SK-N-SH treated with all-trans-retinoic acid at 6 μM for 48 hours (cell line): ENCODE measurements at regions not wholly inside any gene's neighbourhood (a gene's known extent, or its start where the extent isn't known, plus 50 kb on each side); places are given as distances from the start of the nearest gene placed in this dataset.

Experiments
- BACH2 ChIP-seq: fragments of 250-450 bp; sonication (Bioruptor Pico); IDR thresholded peaks from 2 replicates; pipeline ENCODE4 v1.9.0; 2021; ENCODE audit warnings: mild to moderate bottlenecking, borderline replicate concordance
- SNAI2 ChIP-seq: fragments of 250-450 bp; sonication (Bioruptor Pico); IDR thresholded peaks from 2 replicates; pipeline ENCODE4 v1.5.0; 2020; ENCODE audit warnings: mild to moderate bottlenecking, moderate library complexity
- ZC3H10 ChIP-seq: fragments of 250-450 bp; sonication (Bioruptor Pico); IDR thresholded peaks from 2 replicates; pipeline ENCODE4 v1.5.1; 2021; ENCODE audit warnings: mild to moderate bottlenecking, moderate library complexity
- ZNF70 ChIP-seq: fragments of 450-650 bp; formaldehyde crosslinking; IDR thresholded peaks from 2 replicates; pipeline ENCODE4 v1.5.0; 2020; ENCODE audit warnings: mild to moderate bottlenecking, moderate library complexity
- TF ChIP-seq, protein P1 (sequence below): fragments of 250-450 bp; sonication (Bioruptor Pico); IDR thresholded peaks from 2 replicates; pipeline ENCODE4 v1.5.0; 2020; ENCODE audit warnings: mild to moderate bottlenecking, moderate library complexity
- TF ChIP-seq, protein P2 (sequence below): fragments of 250-450 bp; sonication (Bioruptor Pico); IDR thresholded peaks from 2 replicates; pipeline ENCODE4 v1.8.0; 2021; ENCODE audit warnings: low read depth, mild to moderate bottlenecking, moderate library complexity, borderline replicate concordance

- no peak for TF ChIP-seq BACH2 (CRISPR knock-in tag)
- TF ChIP-seq, protein P1, sequence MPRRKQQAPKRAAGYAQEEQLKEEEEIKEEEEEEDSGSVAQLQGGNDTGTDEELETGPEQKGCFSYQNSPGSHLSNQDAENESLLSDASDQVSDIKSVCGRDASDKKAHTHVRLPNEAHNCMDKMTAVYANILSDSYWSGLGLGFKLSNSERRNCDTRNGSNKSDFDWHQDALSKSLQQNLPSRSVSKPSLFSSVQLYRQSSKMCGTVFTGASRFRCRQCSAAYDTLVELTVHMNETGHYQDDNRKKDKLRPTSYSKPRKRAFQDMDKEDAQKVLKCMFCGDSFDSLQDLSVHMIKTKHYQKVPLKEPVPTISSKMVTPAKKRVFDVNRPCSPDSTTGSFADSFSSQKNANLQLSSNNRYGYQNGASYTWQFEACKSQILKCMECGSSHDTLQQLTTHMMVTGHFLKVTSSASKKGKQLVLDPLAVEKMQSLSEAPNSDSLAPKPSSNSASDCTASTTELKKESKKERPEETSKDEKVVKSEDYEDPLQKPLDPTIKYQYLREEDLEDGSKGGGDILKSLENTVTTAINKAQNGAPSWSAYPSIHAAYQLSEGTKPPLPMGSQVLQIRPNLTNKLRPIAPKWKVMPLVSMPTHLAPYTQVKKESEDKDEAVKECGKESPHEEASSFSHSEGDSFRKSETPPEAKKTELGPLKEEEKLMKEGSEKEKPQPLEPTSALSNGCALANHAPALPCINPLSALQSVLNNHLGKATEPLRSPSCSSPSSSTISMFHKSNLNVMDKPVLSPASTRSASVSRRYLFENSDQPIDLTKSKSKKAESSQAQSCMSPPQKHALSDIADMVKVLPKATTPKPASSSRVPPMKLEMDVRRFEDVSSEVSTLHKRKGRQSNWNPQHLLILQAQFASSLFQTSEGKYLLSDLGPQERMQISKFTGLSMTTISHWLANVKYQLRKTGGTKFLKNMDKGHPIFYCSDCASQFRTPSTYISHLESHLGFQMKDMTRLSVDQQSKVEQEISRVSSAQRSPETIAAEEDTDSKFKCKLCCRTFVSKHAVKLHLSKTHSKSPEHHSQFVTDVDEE (CRISPR knock-in tag), result no peak
- TF ChIP-seq, protein P2, sequence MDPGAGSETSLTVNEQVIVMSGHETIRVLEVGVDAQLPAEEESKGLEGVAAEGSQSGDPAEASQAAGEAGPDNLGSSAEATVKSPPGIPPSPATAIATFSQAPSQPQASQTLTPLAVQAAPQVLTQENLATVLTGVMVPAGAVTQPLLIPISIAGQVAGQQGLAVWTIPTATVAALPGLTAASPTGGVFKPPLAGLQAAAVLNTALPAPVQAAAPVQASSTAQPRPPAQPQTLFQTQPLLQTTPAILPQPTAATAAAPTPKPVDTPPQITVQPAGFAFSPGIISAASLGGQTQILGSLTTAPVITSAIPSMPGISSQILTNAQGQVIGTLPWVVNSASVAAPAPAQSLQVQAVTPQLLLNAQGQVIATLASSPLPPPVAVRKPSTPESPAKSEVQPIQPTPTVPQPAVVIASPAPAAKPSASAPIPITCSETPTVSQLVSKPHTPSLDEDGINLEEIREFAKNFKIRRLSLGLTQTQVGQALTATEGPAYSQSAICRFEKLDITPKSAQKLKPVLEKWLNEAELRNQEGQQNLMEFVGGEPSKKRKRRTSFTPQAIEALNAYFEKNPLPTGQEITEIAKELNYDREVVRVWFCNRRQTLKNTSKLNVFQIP (CRISPR knock-in tag), result no peak
- TF ChIP-seq ZNF70 (CRISPR knock-in tag), result no peak
- TF ChIP-seq SNAI2 (CRISPR knock-in tag), result no peak
- no peak for TF ChIP-seq ZC3H10 (CRISPR knock-in tag)
These were observed 225.7 kb downstream of the DPH6 start for GRCh38 chr15:35320158-35320780.
